Naive thymus-derived CD4-positive, alpha-beta T cell (primary cell): ENCODE measurements at regions not wholly inside any gene's neighbourhood (a gene's known extent, or its start where the extent isn't known, plus 50 kb on each side); places are given as distances from the start of the nearest gene placed in this dataset.

ENCODE experiments used
- ATAC-seq: fragments of 150-1000 bp; cut with Tn5 transposase; 2 replicates; pipeline ENCODE4 v1.10.0; 2021; ENCODE audit warnings: mild to moderate bottlenecking, moderate library complexity
- CTCF ChIA-PET: fragments of 350-600 bp; sonication (Branson Sonifier 250); formaldehyde crosslinking; loops from one replicate; lab custom pipeline; 2021; ENCODE audit warnings: antibody characterized with exemption; lab: Charles Lee
- POLR2A ChIA-PET: fragments of 350-600 bp; sonication (Branson Sonifier 250); formaldehyde crosslinking; loops from one replicate; lab custom pipeline; 2021; ENCODE audit warnings: antibody characterized with exemption, inconsistent platforms; lab: Charles Lee
- DNase-seq, 9 donors: peaks; one replicate each; pipeline versions ENCODE4 v3.0.0 to v3.0.0-alpha.2; 2020 to 2022; ENCODE audit warnings: mixed read lengths in 1 of 9
- H3K27ac ChIP-seq: one replicate; pipeline ENCODE4 v1.7.0; 2013; ENCODE audit warnings: mild to moderate bottlenecking, low read depth, low read length, moderate library complexity
- H3K27me3 ChIP-seq, 2 donors: one replicate each; pipeline ENCODE4 v1.7.0; 2013; ENCODE audit warnings: low read length in 2 of 2, mild to moderate bottlenecking in 2 of 2, moderate library complexity in 2 of 2; ENCODE audit not compliant: control insufficient read depth in 2 of 2, insufficient read depth in 2 of 2
- H3K36me3 ChIP-seq, 3 experiments: 1 replicate in 2 of 3; 2 replicates in 1 of 3; pipeline ENCODE4 v1.7.0; 2013; ENCODE audit warnings: low read length in 3 of 3, mild to moderate bottlenecking in 3 of 3, moderate library complexity in 1 of 3; ENCODE audit not compliant: insufficient read depth in 3 of 3, control insufficient read depth in 2 of 3
- H3K4me1 ChIP-seq, 2 donors: one replicate each; pipeline ENCODE4 v1.7.0; 2013; ENCODE audit warnings: low read length in 2 of 2, mild to moderate bottlenecking in 2 of 2, moderate library complexity in 1 of 2; ENCODE audit not compliant: control insufficient read depth in 2 of 2, insufficient read depth in 2 of 2
- H3K4me3 ChIP-seq: 2 replicates; pipeline ENCODE4 v1.7.0; 2013; ENCODE audit warnings: mild to moderate bottlenecking, low read length
- H3K9me3 ChIP-seq, 3 experiments: 1 replicate in 2 of 3; 2 replicates in 1 of 3; pipeline ENCODE4 v1.7.0; 2013; ENCODE audit warnings: low read length in 3 of 3; ENCODE audit not compliant: control insufficient read depth in 2 of 3
- H3K27ac Mint-ChIP-seq, 9 donors: one replicate each; pipeline ENCODE4 v1.8.0; 2020 to 2022; ENCODE audit warnings: mixed read lengths in 9 of 9, mild to moderate bottlenecking in 8 of 9, moderate library complexity in 5 of 9, inconsistent platforms in 2 of 9
- H3K27me3 Mint-ChIP-seq, 5 donors: one replicate each; pipeline ENCODE4 v1.8.0; 2021 to 2022; ENCODE audit warnings: mixed read lengths in 5 of 5, mild to moderate bottlenecking in 1 of 5
- H3K36me3 Mint-ChIP-seq, 5 donors: one replicate each; pipeline ENCODE4 v1.8.0; 2020 to 2022; ENCODE audit warnings: mixed read lengths in 5 of 5, mild to moderate bottlenecking in 3 of 5, inconsistent platforms in 1 of 5
- H3K4me1 Mint-ChIP-seq, 7 donors: one replicate each; pipeline ENCODE4 v1.8.0; 2020 to 2022; ENCODE audit warnings: mixed read lengths in 7 of 7, mild to moderate bottlenecking in 3 of 7, inconsistent platforms in 1 of 7
- H3K4me3 Mint-ChIP-seq, 10 donors: one replicate each; pipeline ENCODE4 v1.8.0; 2020 to 2022; ENCODE audit warnings: mild to moderate bottlenecking in 10 of 10, mixed read lengths in 10 of 10, moderate library complexity in 6 of 10, inconsistent platforms in 2 of 10
- H3K9me3 Mint-ChIP-seq, 11 donors: one replicate each; pipeline ENCODE4 v1.8.0; 2020 to 2022; ENCODE audit warnings: mixed read lengths in 11 of 11, mild to moderate bottlenecking in 4 of 11, inconsistent platforms in 1 of 11, moderate library complexity in 1 of 11
- intact Hi-C, 2 donors: fragments of 100-400 bp; cut with micrococcal nuclease; formaldehyde crosslinking; loops; one replicate each; pipeline ENCODE4 v1.15.1; 2023

DNA sequence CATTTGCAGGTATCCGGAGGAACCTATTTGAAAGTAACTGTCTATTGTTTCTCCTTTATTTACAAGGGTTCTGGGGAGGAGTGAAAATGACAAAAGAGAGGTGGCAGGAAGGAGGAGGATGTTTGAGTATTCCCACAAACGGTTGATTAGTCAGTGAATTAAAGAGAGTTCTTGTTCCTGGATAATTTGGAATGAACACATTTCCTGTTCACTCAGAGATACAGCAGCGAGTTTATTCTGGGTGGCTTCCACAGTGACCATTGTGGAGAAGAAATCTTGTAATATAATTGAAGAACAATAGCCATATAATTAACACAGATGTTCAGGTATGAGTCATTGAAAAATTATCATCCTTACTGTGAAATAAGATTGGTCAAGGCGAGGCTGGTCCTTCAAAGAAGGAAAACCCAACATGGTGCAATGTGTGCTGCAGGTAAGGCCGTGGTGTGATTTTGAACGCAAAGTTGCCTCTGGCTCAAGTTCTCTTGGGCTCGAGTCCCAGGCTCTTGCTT is 77.3 kb downstream of the NFKBIZ start:
- ATAC-seq (no peak), DNase-seq (no peak)
- H3K4me3 Mint-ChIP-seq: no peak overlapping the region
- H3K9me3 Mint-ChIP-seq: peaks cover 0 to 12% (median 3%) of the 10 kb centered on the region in 11 donors
- peaks cover 0 to 8% (median 0%) of the 10 kb centered on the region in 5 donors for H3K27me3 Mint-ChIP-seq
- ChIA-PET CTCF (no interaction called here), POLR2A (interaction anchor here (2.4 kb wide), 1 partner anchor 10 kb away, joined by 15 read pairs; no protein-coding TSS in a partner anchor)
- intact Hi-C loops: no loop called here
- Histone ChIP-seq H3K4me3 (no peak overlapping the region), H3K36me3 (no peaks in the 10 kb centered on the region), H3K27ac (no peak overlapping the region), H3K27me3 (no peaks in the 10 kb centered on the region), H3K4me1 (peaks cover 0 to 17% of the 10 kb centered on the region in 2 donors), H3K9me3 (no peaks in the 10 kb centered on the region)
- peaks cover 11 to 41% (median 30%) of the 10 kb centered on the region in 7 donors for H3K4me1 Mint-ChIP-seq
- H3K36me3 Mint-ChIP-seq: peaks cover 0 to 25% (median 4%) of the 10 kb centered on the region in 5 donors
- peak overlapping the region in 1 of 9 donors; percentile 29 for H3K27ac Mint-ChIP-seq

DNA sequence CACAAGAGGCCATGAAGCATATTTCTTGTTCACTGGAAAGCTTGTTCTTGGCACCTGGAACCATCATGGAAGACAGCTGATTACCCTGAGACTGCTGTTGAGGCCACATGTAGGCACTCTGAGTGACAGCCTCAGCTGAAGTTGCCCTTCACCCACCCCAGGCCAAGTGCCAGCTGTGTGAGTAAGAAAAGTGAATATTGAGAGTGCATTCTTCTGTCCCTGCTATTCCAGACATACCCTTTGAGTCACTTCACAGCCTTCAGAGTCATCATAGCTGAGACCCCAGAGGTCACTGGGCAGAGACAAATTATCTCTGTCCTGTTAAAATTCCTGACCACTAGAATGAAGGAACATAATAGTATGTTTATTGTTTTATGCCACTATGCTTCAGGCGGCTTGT is 79.6 kb downstream of the NFKBIZ start:
- ChIA-PET POLR2A (interaction anchor here (0.7 kb wide), 1 partner anchor 81 kb away, joined by 3 read pairs; no protein-coding TSS in a partner anchor), CTCF (interaction anchor here (0.6 to 1.5 kb wide), 2 partner anchors 14 to 300 kb away, joined by 4 to 6 read pairs; no protein-coding TSS in a partner anchor)
- no peaks in the 10 kb centered on the region for H3K36me3 ChIP-seq
- peaks cover 10 to 36% (median 33%) of the 10 kb centered on the region in 7 donors for H3K4me1 Mint-ChIP-seq
- peaks cover 0 to 17% of the 10 kb centered on the region in 2 donors for H3K4me1 ChIP-seq
- intact Hi-C loops: no loop called here
- peaks cover 0 to 3% (median 0%) of the 10 kb centered on the region in 11 donors for H3K9me3 Mint-ChIP-seq
- peaks cover 0 to 11% (median 0%) of the 10 kb centered on the region in 5 donors for H3K36me3 Mint-ChIP-seq
- DNase-seq (no peak), ATAC-seq (no peak)
- H3K4me3 ChIP-seq: no peak overlapping the region
- H3K27me3 ChIP-seq: no peaks in the 10 kb centered on the region
- H3K27me3 Mint-ChIP-seq: peaks cover 0 to 14% (median 0%) of the 10 kb centered on the region in 5 donors
- no peak overlapping the region for H3K4me3 Mint-ChIP-seq
- peak overlapping the region in 1 of 9 donors; percentile 73 for H3K27ac Mint-ChIP-seq
- no peak overlapping the region for H3K27ac ChIP-seq
- no peaks in the 10 kb centered on the region for H3K9me3 ChIP-seq

DNA sequence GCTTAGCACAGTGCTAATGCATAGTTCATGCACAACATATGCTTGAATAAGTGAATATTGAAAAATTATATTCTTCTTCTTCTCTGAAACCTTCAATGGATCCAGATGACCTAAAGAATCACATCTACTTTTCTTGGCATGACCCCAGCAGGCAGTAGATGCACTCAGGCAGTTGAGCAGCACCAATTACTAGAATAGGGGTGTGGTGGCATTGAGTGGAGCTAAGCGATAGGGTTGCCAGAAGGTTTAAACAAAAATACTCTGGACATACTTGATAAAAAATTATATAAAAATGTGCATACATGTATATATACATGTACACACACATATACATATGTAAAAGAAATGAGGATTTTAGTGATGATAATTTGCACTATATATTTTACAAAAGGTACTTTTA is 81.8 kb downstream of the NFKBIZ start:
- Histone ChIP-seq H3K27me3 (no peaks in the 10 kb centered on the region), H3K36me3 (no peaks in the 10 kb centered on the region), H3K4me1 (peaks cover 3 to 5% of the 10 kb centered on the region in 2 donors), H3K9me3 (no peaks in the 10 kb centered on the region), H3K27ac (no peak overlapping the region), H3K4me3 (no peak overlapping the region)
- Mint-ChIP-seq H3K4me1 (peaks cover 5 to 32% (median 24%) of the 10 kb centered on the region in 7 donors), H3K27me3 (peaks cover 0 to 20% (median 0%) of the 10 kb centered on the region in 5 donors), H3K36me3 (peaks cover 0 to 10% (median 0%) of the 10 kb centered on the region in 5 donors), H3K4me3 (no peak overlapping the region), H3K27ac (no peak overlapping the region), H3K9me3 (peaks cover 0 to 4% (median 0%) of the 10 kb centered on the region in 11 donors)
- POLR2A ChIA-PET: no interaction called here
- CTCF ChIA-PET: no interaction called here
- ATAC-seq (no peak), DNase-seq (no peak)
- intact Hi-C loops: no loop called here

DNA sequence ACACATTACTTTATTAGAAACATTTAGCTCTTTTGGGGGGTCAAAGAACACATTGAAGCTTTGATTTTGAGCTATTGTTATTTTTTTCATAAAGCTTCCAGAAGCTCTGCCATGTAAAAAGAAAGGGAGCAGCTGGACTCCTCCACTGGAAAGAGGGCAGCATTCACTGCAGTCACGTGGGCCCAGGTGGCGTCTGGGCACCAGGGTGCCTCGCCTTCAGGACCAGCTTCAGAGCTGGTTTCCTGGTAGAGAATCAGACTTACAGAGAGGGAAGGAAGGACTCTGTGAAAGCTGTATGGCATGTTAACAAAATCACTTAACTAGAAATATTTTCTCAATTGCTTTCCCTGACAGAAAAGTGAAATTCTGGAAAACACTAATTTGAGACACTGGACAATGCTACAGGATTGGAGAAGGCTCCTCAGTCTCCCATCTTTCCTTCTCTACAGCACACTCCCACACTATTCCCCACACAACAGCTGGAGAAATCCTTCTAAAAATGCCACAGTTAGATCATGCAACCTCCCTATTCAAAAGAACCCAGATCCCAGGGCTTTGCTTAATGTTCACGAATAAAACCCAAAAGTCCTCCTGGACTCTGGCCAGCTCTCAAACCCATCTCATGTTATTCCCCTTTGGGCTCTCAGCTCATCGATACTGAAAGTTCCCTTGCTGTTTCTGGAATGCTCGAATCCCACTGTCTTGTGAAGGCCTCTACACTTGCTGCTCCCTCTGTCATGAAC is 83.2 kb downstream of the NFKBIZ start:
- ATAC-seq: no peak
- peaks cover 13 to 19% of the 10 kb centered on the region in 2 donors for H3K4me1 ChIP-seq
- DNase-seq: no peak
- no peaks in the 10 kb centered on the region for H3K36me3 ChIP-seq
- no peak overlapping the region for H3K27ac ChIP-seq
- peaks cover 0 to 16% (median 0%) of the 10 kb centered on the region in 5 donors for H3K36me3 Mint-ChIP-seq
- peaks cover 0 to 6% (median 0%) of the 10 kb centered on the region in 11 donors for H3K9me3 Mint-ChIP-seq
- no peak overlapping the region for H3K4me3 ChIP-seq
- H3K9me3 ChIP-seq: no peaks in the 10 kb centered on the region
- ChIA-PET POLR2A (interaction anchor here (0.7 to 0.9 kb wide), 3 partner anchors 83 to 207 kb away, joined by 3 to 4 read pairs (median 3); no protein-coding TSS in a partner anchor), CTCF (interaction anchor here (0.9 kb wide), 1 partner anchor 88 kb away, joined by 3 read pairs; no protein-coding TSS in a partner anchor)
- intact Hi-C loops: no loop called here
- peak overlapping the region in 2 of 9 donors; percentile 13 to 47 for H3K27ac Mint-ChIP-seq
- H3K4me1 Mint-ChIP-seq: peaks cover 15 to 43% (median 30%) of the 10 kb centered on the region in 7 donors
- no peaks in the 10 kb centered on the region for H3K27me3 ChIP-seq
- no peak overlapping the region for H3K4me3 Mint-ChIP-seq
- H3K27me3 Mint-ChIP-seq: peaks cover 0 to 27% (median 0%) of the 10 kb centered on the region in 5 donors

DNA sequence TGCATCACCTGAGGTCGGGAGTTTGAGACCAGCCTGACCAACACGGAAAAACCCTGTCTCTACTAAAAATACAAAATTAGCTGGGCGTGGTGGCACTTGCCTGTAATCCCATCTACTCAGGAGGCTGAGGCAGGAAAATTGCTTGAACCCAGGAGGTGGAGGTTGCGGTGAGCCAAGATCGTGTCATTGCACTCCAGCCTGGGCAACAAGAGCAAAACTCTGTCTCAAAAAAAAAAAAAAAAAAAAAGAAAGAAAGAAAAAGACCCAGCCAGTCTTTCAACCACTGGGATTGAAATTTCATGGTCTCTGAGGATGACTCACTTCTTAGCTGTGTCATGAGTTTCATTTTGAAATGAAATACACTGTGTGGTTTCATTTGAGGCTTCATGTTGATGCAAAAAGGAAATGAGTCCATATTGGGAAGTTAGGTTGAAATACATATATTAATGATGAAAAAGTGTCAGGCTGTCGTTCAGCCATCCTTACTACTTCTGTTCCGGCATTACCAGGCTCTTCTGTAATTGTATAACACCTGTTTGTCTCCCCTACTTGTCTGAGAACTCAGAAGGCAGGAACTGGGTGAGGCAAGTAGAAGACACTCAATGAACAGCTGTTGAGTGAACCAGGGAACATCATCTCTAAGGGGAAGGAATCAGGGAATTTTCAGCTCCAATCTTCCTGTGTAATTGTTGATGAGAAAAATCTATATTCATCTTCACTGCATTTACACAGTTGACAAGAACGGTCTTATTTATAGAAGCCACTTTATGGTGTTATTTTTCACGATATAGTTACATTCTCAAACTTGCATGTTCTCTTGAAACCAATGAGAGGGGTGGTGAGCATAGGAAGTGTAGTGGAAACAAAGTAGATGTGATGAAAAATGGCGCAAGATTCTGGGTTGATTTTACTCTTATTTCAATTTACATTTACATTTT is 87.4 kb downstream of the NFKBIZ start:
- Histone ChIP-seq H3K9me3 (no peaks in the 10 kb centered on the region), H3K4me3 (peak overlapping the region; percentile 9), H3K27me3 (no peaks in the 10 kb centered on the region), H3K4me1 (peaks cover 28 to 56% of the 10 kb centered on the region in 2 donors), H3K36me3 (no peaks in the 10 kb centered on the region), H3K27ac (no peak overlapping the region)
- peaks cover 0 to 27% (median 0%) of the 10 kb centered on the region in 5 donors for H3K27me3 Mint-ChIP-seq
- peaks cover 0 to 16% (median 0%) of the 10 kb centered on the region in 5 donors for H3K36me3 Mint-ChIP-seq
- H3K4me3 Mint-ChIP-seq: peak overlapping the region in 9 of 10 donors; percentile 44 to 77 (median 72)
- DNase-seq (peak in 8 of 9 donors; percentile 34 to 68 (median 58)), ATAC-seq (peak; percentile 90)
- H3K4me1 Mint-ChIP-seq: peaks cover 15 to 43% (median 30%) of the 10 kb centered on the region in 7 donors
- ChIA-PET CTCF (interaction anchor here (0.6 to 1.9 kb wide), 3 partner anchors 87 to 288 kb away, joined by 3 to 7 read pairs (median 3); partner anchors contain the start of gene NFKBIZ), POLR2A (interaction anchor here (0.9 to 3.6 kb wide), 9 partner anchors 8 to 288 kb away, joined by 3 to 24 read pairs (median 5); partner anchors contain the start of gene NFKBIZ)
- H3K27ac Mint-ChIP-seq: peak overlapping the region; percentile 76 to 91 (median 87)
- H3K9me3 Mint-ChIP-seq: peaks cover 0 to 6% (median 0%) of the 10 kb centered on the region in 11 donors
- intact Hi-C loops: loop anchor here (1.0 to 5.0 kb wide), 14 partner anchors 11 to 364 kb away; partner anchors contain the start of genes CEP97 (in 1 of the 2), PCNP (in 1 of the 2), RPL24 (in 1 of the 2) and ZBTB11 (in 1 of the 2)
